ENCODE measurements at regions not wholly inside any gene's neighbourhood (a gene's known extent, or its start where the extent isn't known, plus 50 kb on each side); places are given as distances from the start of the nearest gene placed in this dataset.
"Not testable (repeated sequence)": the region's sequence is repeated elsewhere in the genome, so short reads cannot be mapped to it uniquely, and the experiment has no call there.

DNA sequence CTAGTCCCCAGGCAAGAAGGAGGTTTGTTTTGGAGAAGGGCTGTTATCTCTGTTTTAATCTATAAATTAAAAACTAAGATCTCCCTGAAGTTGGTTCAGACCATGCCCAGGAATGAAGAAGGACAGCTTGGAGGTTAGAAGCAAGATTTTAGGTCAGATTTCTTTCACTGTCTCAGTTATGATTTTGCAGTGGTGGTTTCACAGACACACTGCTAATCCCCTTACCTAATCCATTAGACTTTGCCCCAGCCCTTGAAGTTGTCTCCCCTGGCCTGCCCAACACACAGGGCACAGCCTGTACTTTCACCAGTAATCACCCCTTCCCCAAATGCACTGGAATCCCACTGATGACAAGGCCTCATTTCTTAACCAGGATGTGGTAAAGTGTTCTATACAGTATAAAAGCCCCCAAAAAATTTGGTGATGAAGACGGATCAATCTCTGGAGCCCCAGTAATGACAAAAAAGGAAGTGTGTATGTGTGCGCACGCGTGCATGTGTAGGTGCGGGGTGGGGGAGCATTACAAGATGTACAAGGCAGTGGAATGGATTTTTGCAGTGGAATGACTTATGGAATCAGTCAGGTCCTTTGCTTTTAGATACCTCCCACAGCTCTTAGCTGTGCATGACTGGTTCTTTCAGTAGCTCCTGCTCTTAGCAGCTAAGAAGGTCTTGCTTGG lies 73.1 kb upstream of the TERB2 start:
- in situ Hi-C loops (cut with MboI; ENCODE audit: low sequenced_read_pairs, unreplicated experiment) = no loop called here
- DNase-seq (ENCODE audit: low spot score) = no peak
- TF ChIP-seq, protein P1, sequence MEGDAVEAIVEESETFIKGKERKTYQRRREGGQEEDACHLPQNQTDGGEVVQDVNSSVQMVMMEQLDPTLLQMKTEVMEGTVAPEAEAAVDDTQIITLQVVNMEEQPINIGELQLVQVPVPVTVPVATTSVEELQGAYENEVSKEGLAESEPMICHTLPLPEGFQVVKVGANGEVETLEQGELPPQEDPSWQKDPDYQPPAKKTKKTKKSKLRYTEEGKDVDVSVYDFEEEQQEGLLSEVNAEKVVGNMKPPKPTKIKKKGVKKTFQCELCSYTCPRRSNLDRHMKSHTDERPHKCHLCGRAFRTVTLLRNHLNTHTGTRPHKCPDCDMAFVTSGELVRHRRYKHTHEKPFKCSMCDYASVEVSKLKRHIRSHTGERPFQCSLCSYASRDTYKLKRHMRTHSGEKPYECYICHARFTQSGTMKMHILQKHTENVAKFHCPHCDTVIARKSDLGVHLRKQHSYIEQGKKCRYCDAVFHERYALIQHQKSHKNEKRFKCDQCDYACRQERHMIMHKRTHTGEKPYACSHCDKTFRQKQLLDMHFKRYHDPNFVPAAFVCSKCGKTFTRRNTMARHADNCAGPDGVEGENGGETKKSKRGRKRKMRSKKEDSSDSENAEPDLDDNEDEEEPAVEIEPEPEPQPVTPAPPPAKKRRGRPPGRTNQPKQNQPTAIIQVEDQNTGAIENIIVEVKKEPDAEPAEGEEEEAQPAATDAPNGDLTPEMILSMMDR (IDR thresholded peaks at IDR 0.05; ENCODE audit: borderline replicate concordance, control extremely low read depth, extremely low read depth, insufficient read depth, missing control alignments) = no peak

DNA sequence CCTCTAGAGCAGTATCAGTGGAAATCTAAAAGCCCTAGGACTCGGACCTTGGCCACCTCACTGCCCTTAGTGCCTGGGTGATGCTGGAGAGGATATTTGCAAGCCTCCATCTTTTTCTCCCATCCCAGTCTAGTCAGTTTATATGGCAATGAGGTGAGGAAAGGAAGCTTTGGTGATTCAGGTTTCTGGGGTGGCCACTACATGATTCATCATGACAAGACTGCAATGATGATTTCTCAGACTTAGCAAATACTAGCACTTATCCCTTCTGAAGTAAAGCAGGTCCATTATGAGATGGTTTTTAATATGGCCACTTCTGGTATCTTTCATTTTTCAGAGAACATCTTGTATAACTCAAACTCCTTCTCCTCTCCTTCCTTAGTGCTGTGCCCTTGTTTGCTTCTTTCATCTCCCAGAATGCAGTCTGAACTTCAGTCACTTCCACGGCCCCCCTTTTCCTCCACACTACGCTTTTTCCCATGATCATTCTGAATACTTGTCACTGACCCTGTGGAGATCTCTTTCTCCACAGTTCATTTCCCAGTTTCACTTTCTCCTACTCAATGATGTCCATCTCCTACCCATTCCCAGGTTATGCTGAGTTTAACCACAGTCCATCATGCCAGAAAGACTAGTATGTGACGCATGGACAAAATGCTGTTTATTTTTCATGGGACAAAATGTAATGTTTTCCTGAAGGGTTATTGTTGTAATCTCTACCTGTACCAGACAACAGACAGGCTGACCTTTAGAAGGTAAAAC lies 57.4 kb upstream of the TERB2 start:
- in situ Hi-C loops (cut with MboI; ENCODE audit: low sequenced_read_pairs, unreplicated experiment); DNase-seq (ENCODE audit: low spot score): not testable (repeated sequence)

DNA sequence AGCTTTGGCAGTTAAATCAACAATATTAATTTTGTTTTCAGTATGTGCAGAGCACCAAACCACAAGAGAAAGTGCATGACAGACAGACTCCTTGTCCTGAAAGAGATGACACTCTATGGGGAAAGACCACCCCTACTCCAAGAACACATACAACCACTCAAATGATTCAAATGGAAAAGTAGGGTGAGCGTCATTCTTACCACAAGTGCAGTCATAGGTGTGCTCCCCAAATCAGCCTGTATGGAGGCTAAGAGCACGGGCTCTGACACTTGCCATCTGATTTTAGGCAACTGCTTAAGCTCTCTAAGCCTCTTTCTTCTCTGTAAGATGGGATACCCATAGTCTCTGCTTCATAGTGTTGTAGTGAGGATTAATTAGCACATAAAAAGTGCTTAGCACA lies 56.7 kb upstream of the TERB2 start:
- DNase-seq (ENCODE audit: low spot score); in situ Hi-C loops (cut with MboI; ENCODE audit: low sequenced_read_pairs, unreplicated experiment): not testable (repeated sequence)

DNA sequence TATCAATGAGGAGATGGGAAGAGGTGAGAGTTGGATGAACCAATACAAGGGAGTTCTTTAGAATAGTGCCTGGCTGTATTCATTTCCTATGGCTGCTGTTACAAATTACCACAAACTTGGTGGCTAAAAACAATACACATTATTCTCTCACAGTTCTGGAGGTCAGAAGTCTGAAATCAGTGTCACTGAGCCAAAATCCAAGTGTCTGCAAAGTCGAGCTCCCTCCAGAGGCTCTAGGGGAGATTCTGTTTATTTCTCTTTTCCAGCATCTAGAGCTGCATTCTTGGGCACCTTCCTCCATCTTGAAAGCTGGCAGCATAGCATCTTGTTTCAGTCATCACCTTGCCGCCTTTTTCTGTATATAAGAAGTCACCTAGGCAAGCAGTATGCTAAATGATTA lies 55.7 kb upstream of the TERB2 start:
- in situ Hi-C loops (cut with MboI; ENCODE audit: low sequenced_read_pairs, unreplicated experiment); DNase-seq (ENCODE audit: low spot score): not testable (repeated sequence)

GRCh38 chr15:44903281-44903680 lies 53.2 kb upstream of the TERB2 start:
- in situ Hi-C loops (cut with MboI; ENCODE audit: low sequenced_read_pairs, unreplicated experiment) = not testable (repeated sequence)

DNA sequence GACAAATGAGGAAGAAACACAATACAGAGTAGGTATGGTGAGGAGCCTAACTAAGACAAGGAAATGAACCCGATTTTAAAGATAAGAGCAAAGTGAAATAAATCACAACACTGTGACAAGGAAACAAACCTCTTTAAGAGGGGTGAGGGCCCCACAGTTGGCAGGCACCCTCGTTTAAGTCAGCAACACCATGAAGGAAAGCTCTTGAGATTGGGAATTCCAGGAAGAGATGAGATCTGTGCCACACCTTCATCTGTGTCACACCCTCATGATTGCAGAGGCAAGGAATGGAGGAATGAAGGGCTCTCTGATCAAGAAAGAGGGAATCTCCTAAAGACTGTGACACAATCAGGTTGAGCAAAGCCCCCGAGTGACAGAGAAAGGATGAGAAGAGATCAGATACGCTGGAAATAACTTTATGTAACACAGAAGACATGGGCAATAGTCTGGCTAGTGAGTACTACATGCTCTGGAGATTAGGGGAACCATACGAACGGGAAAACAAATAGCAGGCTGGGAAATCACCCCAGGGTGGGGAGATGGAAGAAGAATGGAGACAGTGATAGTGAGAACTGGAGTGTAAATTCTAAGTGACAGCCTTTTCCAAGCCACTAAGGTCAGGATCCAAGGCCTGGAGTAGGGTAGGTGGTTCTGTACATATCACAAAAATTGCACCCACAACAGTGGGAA lies 51.7 kb upstream of the TERB2 start:
- in situ Hi-C loops (cut with MboI; ENCODE audit: low sequenced_read_pairs, unreplicated experiment); DNase-seq (ENCODE audit: low spot score): not testable (repeated sequence)

More at GRCh38 chr15:44903281-44903680, 53.2 kb upstream of the TERB2 start:
- not testable (repeated sequence) for DNase-seq (ENCODE audit: low spot score)
